ENCODE measurements at regions not wholly inside any gene's neighbourhood (a gene's known extent, or its start where the extent isn't known, plus 50 kb on each side); places are given as distances from the start of the nearest gene placed in this dataset.
A peak's percentile ranks its signal among the peaks of the same experiment; 100 is the strongest.
"Not testable (repeated sequence)": the region's sequence is repeated elsewhere in the genome, so short reads cannot be mapped to it uniquely, and the experiment has no call there.

DNA sequence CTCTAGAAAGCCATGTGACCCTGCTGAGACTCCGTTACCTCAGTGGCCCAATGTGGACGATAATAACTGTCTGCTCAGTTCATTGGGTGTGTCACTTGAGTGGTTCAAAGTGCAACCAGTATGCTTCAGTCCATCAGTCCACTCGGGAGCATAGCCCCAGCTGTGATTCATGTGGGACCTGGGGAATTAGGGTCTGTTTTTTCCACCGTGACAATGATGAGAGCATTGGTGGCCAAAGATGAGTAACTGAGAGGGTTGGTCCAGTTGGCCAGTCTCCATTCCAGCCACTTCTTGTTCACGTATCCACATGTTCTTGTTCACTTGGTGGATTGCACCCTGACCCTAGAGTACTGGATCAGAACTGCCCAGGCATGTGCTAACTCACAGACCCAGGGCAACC lies 403.6 kb downstream of the CD83 start:
- TF ChIP-seq, protein P1, sequence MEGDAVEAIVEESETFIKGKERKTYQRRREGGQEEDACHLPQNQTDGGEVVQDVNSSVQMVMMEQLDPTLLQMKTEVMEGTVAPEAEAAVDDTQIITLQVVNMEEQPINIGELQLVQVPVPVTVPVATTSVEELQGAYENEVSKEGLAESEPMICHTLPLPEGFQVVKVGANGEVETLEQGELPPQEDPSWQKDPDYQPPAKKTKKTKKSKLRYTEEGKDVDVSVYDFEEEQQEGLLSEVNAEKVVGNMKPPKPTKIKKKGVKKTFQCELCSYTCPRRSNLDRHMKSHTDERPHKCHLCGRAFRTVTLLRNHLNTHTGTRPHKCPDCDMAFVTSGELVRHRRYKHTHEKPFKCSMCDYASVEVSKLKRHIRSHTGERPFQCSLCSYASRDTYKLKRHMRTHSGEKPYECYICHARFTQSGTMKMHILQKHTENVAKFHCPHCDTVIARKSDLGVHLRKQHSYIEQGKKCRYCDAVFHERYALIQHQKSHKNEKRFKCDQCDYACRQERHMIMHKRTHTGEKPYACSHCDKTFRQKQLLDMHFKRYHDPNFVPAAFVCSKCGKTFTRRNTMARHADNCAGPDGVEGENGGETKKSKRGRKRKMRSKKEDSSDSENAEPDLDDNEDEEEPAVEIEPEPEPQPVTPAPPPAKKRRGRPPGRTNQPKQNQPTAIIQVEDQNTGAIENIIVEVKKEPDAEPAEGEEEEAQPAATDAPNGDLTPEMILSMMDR (IDR thresholded peaks at IDR 0.05), result no peak
- no peak for DNase-seq (ENCODE audit: low spot score)
- no peak for ATAC-seq (ENCODE audit: low FRiP score)

DNA sequence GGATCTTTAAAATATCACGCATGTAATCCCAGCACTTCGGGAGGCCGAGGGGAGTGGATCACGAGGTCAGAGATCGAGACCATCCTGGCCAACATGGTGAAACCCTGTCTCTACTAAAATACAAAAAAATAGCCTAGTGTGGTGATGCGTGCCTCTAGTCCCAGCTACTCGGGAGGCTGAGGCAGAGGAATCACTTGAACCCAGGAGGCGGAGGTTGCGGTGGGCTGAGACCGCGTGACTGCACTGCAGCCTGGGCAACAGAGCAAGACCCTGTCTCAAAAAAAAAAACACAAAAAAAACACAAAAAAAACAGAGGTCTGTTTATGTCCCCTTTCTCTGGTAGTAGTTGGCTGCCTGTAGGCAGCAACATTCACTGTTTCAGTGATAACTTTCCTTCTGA lies 404.3 kb downstream of the CD83 start:
- not testable (repeated sequence) for DNase-seq (ENCODE audit: low spot score); ATAC-seq (ENCODE audit: low FRiP score)

DNA sequence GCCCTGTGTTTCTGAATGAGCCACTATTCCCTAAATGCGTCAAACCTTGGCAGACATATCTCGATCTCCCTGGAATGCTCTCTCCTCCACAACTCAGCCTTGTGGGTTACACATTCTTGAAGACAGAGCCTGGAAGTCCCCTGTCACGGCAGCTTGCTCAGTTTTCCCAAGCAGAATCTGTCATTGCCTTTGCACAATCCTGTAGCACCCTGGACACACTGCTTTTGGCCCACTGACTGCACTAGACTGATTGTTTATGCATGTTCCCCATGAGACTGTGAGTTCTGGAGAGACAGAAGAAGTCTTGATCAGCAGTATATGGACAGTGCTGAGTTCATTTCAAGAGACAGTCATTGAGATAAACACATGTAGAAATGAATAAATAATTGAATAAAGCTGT lies 406.7 kb downstream of the CD83 start:
- ATAC-seq (ENCODE audit: low FRiP score), result peak; percentile 73
- no peak for DNase-seq (ENCODE audit: low spot score)
- TF ChIP-seq, protein P1 (IDR thresholded peaks at IDR 0.05), result no peak

DNA sequence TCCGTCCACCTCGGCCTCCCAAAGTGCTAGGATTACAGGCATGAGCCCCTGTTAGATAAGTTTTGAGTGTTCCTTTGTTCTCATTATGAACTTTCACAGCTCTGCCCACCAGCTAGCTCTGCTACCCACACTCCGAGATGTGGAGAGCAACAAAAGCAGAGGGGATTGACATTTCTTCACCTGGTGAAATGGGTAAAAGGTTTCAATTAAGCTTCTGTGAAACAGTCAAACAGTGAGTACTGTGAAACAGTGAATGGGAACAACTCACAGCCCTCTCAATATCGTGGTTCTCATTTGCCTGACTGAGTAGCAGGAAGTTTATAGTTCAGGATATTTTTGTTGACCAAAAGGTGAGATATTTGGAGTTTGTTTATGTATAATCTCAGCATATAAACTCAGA lies 412.8 kb downstream of the CD83 start:
- ATAC-seq (ENCODE audit: low FRiP score) (no peak), DNase-seq (ENCODE audit: low spot score) (no peak)
- TF ChIP-seq, protein P1 (IDR thresholded peaks at IDR 0.05), result no peak

DNA sequence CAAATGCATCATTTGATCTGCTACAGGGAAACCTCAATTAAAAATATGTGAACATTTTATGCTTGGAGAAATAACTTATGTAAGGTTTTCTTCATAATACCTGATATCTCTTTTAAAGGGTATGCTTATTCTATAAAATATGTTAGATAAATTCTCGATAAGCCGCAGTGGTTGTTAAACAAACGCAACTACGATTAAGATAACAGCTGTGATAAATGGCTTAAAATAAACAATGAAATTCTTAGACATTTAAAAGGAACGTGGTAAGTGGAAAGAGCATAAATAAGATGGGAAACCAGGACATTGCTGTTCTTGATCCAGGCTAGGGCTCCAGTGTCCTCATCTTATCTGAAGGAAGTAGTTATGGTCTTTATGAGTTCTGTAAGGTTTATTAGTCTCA lies 415.9 kb downstream of the CD83 start:
- TF ChIP-seq, protein P1 (IDR thresholded peaks at IDR 0.05), result no peak
- no peak for ATAC-seq (ENCODE audit: low FRiP score)
- DNase-seq (ENCODE audit: low spot score), result no peak

DNA sequence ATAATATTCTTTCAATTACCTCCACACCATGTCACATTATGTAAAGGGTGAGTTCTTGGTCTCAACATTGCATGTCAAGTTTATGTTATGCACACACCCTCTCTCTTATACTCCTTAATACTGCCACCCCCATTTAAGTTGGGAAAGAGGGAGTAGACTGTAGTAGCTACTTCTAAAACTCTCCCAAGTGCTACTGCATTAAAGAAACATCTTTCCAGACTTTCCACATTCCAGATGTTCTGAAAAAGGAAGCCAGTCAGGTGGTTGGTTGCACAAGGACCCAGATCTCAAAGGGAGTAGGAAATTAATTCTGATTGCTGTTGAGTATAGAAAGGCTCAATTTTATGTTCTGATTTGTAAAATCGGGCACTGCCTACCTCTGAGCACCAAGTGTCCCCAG lies 419.5 kb downstream of the CD83 start:
- ATAC-seq (ENCODE audit: low FRiP score), result no peak
- TF ChIP-seq, protein P1 (IDR thresholded peaks at IDR 0.05), result no peak

DNA sequence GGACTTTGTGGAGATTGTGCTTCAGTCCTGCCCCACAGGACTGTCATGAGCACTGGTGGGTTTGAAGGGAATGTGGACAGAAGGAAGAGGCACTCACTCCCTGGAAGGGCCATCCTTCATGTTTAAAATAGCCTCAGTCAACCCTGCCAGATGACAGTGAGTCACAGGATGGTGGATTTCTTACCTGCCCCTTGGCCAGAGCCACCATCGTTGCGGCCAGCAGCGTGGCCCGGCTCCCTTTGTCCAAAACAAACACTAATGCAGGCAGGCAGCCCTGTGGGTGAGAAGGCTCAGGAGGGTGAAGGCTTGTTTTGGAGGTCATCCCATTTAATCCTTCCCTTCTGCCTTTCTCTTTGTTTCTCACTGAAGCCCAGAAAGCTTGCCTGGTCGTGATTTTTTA lies 422.7 kb downstream of the CD83 start:
- no peak for ATAC-seq (ENCODE audit: low FRiP score)

More for the DNA sequence above, 419.5 kb downstream of the CD83 start:
- no peak for DNase-seq (ENCODE audit: low spot score)

More for the DNA sequence above, 422.7 kb downstream of the CD83 start:
- no peak for DNase-seq (ENCODE audit: low spot score)
- TF ChIP-seq, protein P1 (IDR thresholded peaks at IDR 0.05), result no peak

All from omental fat pad (tissue), 3 donors.